ENCODE measurements at regions not wholly inside any gene's neighbourhood (a gene's known extent, or its start where the extent isn't known, plus 50 kb on each side); places are given as distances from the start of the nearest gene placed in this dataset.
"Not testable (repeated sequence)": the region's sequence is repeated elsewhere in the genome, so short reads cannot be mapped to it uniquely, and the experiment has no call there.

DNA sequence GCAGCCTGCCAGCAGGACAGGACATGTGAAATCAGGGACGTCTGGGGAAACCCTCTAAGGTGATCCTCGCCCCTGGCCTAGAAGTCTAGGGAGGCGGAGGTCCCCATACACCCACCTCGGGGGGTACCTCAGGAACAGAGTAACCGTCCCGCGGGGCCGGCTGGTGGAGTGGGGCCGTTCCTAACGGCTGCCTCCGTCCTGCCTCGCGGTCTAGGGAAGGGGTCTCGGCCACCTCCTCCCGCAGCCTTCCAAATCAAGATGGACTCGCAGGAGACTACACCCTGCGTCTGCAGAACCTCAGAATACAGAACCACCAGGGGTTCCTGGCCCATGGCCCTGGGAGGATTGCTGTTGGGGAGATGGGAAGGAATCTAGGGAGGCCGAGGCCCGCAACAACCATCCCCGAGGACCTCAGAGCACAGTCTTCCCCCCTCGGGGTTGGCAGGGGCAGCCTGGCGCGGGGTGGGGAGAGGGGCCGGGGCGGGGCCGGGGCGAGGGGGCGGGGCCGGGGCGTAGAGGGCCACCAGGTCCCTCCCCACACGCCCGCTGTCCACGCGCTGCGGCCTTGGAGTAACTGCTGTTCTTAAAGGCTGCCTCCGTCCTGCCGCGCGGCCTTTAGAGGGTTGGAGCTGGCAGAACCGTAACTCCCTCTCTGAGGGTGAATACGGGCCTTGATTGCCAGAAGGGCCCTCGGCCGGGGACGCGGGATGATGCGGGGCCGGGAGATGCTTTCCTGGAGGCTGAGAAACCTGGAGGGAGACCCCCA, 89.0 kb upstream of the MLN start:
- DNase-seq: no peak

- no peak for DNase-seq
These were observed 84.9 kb upstream of the MLN start for GRCh38 chr6:33888664-33889200.

DNA sequence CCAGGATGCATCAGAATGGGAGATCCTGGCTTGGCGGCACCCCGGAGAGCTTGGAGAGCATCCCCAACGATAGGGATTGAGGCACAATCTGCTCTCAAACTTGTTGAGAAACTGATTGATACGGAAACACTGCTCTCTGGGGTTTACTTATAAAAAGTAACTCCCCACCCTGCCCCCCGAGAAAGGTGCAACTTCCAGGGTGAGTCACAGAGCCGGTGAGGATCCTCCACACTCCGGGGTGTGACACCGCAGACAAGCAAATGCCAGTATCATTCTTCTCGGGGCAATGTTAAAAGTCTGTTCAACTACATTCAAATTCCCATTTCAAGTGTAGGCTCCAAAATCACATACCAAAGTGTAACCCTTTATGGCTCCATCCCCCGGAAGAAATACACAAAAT, 84.4 kb upstream of the MLN start:
- no peak for DNase-seq

- peak; percentile 81 for DNase-seq
These were observed 82.9 kb upstream of the MLN start for GRCh38 chr6:33886673-33887144.

- peak; percentile 21 for DNase-seq
These were observed 81.6 kb upstream of the MLN start for GRCh38 chr6:33885132-33886057.

- not testable (repeated sequence) for DNase-seq
These were observed 79.8 kb upstream of the MLN start for GRCh38 chr6:33883621-33884020.

DNA sequence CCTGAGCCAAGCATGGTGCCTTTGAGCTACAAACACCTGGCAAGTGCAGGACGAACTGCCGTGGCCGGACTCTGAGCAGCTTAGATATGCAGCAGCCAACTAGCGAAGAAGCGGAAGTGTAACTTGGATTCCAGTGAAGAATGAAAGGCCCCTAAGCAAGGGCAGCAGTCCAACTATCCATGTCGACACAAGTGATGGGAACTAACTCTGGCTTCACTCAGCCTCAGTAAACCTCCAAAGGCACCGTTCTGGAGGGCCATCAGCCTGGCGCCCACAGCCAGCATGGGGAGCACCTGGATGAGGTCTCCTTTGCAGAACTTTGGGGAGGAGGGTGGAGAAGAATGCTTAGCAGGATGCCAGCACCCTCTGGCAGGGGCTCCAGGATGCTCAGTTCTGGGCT, 78.4 kb upstream of the MLN start:
- peak; percentile 40 for DNase-seq

- DNase-seq: no peak
These were observed 77.0 kb upstream of the MLN start for GRCh38 chr6:33880766-33881165.

DNA sequence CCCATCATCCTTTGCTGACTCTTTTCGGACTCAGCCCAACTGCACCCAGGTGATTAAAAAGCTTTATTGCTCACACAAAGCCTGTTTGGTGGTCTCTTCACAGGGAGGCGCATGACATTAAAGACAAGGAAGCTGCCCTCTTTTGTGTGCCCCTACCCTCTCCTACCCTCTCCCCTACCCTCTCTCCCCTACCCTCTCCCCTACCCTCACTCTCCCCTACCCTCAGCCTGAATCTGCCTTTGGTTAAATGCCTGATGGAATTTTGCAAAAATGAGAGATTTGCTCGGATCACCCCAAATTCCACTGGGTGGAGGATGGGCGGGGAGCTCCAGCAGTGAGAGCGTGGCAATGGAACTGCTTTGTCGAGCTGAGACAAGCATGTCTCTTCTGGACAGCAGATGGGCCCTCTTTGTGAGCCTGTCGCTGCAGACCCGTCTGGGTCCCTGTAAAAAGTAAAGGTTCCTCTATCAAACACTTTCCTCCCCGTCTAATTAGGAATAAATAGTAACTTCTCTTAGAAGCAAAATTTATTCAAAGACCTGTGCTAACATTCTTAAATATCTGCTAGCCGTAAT, 76.4 kb upstream of the MLN start:
- DNase-seq: no peak

- DNase-seq: no peak
These were observed 74.8 kb upstream of the MLN start for GRCh38 chr6:33878562-33878961.

GRCh38 chr6:33877982-33878535, 74.3 kb upstream of the MLN start:
- DNase-seq: no peak

GRCh38 chr6:33875696-33876095, 71.9 kb upstream of the MLN start:
- DNase-seq: no peak

DNA sequence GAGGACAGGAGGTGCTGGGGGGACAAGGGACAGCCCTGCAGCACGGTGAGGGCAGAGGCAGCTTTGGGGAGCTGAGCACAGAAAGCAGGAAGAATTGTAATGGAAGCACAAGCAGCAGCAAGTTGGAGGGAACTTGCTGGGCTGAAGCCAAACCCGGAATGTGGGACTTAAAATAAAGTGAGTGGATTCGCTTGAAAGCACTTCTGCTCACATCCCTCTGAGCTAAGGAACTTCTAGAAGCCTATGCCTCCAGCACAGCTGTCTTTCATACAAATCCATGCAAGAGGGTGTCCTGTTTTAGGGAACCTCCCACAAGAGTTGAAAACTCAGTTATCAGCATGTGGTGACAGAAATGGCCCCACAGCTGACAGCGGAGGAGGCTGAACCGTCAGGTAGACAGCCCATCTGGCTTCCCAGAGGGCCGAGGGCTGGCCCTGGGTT, 71.4 kb upstream of the MLN start:
- DNase-seq: no peak

DNA sequence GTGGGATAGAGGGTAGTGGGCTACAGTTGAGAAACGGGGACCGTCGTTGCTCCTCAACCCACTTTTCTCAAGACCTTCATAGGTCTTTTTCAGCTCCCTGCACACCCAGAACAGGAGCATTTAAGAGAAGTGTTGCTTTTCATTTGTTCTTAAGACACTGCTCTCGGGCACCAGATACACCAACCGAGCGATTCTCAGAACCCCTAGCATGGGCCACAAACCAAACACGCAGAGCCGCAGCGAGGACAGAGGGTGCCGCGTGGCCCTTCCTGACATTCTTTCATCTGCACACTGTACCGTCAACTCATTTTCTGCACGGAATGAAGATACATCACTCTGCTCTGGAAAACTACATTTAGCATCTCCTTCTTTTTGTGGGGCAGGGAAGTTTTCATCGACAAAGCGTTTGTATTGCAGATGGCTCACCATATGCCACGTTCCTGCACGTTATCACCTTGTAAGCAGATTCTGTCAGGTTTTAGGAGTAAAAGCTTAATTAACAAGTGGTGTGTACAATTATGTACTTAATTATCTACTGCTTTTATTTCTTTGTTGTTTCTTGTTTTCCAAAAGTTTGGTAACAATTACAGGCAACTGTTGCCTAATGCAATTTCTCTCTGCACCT, 70.4 kb upstream of the MLN start:
- DNase-seq: no peak

GRCh38 chr6:33872761-33873160, 69.0 kb upstream of the MLN start:
- no peak for DNase-seq

DNA sequence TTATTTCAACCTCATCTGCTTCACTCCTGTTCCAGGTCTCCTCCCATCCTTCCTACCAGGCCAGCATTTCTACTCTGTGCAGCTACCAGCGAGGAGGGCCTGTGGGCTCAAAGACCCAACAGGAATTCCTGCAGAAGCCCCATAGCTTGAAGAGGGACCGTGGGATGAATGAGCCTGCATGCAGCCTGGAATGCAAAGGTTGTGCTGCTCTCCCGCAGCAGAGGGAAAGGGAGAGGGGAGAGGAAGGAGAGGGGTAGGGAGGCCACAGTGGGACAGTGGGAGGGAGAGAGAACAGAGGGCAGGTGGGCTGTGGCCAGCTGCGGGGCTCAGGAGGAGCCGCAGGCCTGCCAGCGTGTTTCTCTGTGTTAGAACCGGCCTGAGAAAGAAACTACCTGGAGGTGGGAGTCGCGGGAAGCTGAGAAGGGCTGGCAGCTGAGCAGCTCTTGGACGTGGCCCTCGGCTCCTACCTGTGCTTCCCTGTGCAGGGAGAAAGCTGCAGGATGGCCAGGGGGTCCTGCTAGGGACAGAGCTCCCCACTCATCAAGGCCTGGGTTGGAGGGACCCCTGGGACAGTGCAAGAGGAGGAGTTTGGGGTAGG, 66.1 kb upstream of the MLN start:
- DNase-seq: no peak

GRCh38 chr6:33869121-33869520, 65.3 kb upstream of the MLN start:
- no peak for DNase-seq

GRCh38 chr6:33868141-33868540, 64.3 kb upstream of the MLN start:
- DNase-seq: no peak

DNA sequence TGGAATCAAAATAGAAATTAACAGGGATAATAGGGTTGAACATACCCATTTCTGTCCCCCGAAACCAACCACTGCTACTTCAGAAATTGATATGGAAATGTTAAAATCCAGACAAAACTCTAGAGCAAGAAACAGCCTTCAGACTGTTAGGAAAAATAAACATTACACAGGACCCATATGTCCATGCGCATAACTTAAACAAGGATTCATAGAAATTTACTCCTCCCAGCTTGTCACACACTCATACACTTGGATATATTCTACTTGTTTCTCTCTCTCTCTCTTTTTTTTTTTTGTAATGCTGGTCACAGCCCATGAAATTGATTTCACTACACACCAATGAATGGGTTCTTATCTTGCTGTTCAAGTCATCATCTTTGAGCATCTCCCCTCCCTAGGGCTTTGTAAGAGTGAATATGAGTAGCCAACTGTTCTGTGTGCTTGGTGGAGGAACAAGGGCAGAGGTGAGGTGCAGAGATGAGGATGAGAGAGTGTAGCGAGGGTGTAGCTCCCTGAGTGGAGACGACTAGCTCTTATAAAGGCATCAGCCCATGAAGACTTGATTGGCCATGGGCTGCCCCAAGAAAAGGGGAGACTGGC, 61.8 kb upstream of the MLN start:
- no peak for DNase-seq

DNA sequence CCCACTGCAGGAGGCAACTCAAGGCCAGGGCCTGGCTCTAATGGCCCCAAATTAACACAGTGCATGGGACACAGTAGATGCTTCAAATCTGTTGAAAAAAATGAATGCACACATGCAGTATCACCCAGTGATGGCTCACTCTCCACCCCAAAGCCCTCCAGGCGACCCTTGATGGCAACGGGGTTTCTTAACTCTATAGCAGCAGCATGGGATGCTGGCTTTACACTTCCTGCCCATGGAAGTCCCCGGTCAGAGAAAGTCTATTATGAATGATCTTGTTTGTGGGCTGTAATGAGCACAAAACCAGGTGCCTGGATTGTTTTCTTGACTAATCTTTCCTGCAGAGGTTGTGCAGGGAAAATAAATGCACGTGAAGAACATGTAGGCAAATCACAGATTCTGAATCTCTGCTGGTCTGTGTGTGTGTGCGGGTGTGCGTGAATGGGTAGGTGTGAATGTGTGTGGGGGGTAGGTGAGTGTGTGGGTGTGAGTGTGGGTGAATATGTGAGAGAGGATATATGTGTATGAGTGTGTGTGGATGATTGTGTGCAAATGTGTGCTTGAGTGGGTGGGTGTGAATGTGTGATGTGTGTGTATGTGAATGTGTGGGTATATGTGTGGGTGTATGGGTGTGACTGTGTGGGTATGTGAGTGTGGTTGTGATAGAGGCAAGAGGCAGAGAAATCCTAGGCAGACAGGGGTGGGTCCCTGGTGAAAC, 60.1 kb upstream of the MLN start:
- no peak for DNase-seq

DNA sequence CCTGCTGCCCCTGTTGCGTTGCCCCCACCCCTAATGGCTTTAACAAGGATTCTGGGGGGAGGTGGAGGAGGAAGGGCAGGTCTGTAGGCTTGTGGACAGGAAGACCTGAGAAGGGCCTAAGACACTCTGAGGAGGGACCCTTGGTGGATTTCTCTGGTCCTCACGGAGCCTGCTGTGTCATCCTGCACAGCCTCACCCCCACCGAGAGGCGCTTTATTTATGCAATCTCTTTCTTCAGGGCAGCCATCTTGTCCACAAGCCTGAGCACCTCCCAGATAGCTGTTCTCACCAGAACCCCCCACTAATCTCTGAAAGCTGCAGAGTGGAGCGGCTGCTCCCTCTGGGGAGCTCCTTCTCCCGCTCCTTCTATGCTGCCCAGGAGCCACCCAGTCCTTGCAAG, 59.3 kb upstream of the MLN start:
- no peak for DNase-seq
